ENCODE measurements at regions not wholly inside any gene's neighbourhood (a gene's known extent, or its start where the extent isn't known, plus 50 kb on each side); places are given as distances from the start of the nearest gene placed in this dataset.

GRCh38 chrX:107548775-107549174 is 79.5 kb upstream of the PRPS1 start:
- H3K4me2 ChIP-seq: no peak overlapping the region
- H3K79me2 ChIP-seq (replicated peaks; ENCODE audit: insufficient read depth): no peaks in the 10 kb centered on the region
- no peaks in the 10 kb centered on the region for H3K27me3 ChIP-seq (ENCODE audit: insufficient read depth)
- H3F3A ChIP-seq (replicated peaks; ENCODE audit: low read depth): no peaks in the 10 kb centered on the region
- H3K36me3 Mint-ChIP-seq (ENCODE audit: low read depth): no peaks in the 10 kb centered on the region
- H3K4me1 Mint-ChIP-seq: no peaks in the 10 kb centered on the region
- ATAC-seq (no peak), DNase-seq (ENCODE audit: low spot score) (no peak)
- H2AFZ ChIP-seq: no peak overlapping the region
- H3K4me3 Mint-ChIP-seq: no peak overlapping the region
- peaks cover 5% of the 10 kb centered on the region for H3K27me3 Mint-ChIP-seq (ENCODE audit: insufficient read depth, low read depth, poor library complexity)
- no peak overlapping the region for H3K4me3 ChIP-seq
- no peaks in the 10 kb centered on the region for H3K4me1 ChIP-seq (ENCODE audit: insufficient read depth)
- H3K36me3 ChIP-seq (ENCODE audit: insufficient read depth): no peaks in the 10 kb centered on the region
- H3K27ac Mint-ChIP-seq: no peak overlapping the region
- no peak for TF ChIP-seq REST (IDR thresholded peaks at IDR 0.05; ENCODE audit: unreplicated experiment)
- no peak for TF ChIP-seq ZNF331 (CRISPR knock-in tag; IDR thresholded peaks at IDR 0.05; ENCODE audit: low read depth)
- no peak for TF ChIP-seq POLR2AphosphoS5 (IDR thresholded peaks at IDR 0.05; ENCODE audit: low read depth)
- no peak for TF ChIP-seq JUNB (IDR thresholded peaks at IDR 0.05; ENCODE audit: unreplicated experiment)
- no peak for TF ChIP-seq NANOG (IDR thresholded peaks at IDR 0.05; ENCODE audit: borderline replicate concordance)
- H3K27ac ChIP-seq (ENCODE audit: low read depth): no peak overlapping the region
- H4K20me1 ChIP-seq (replicated peaks; ENCODE audit: insufficient read depth): no peaks in the 10 kb centered on the region
- H3K9me3 Mint-ChIP-seq: no peaks in the 10 kb centered on the region
- no peaks in the 10 kb centered on the region for H3K9me2 ChIP-seq (ENCODE audit: insufficient read depth)

- H3K27me3 Mint-ChIP-seq (ENCODE audit: insufficient read depth, low read depth, poor library complexity): peaks cover 5% of the 10 kb centered on the region
- H3K27ac Mint-ChIP-seq: no peak overlapping the region
- H3K36me3 Mint-ChIP-seq (ENCODE audit: low read depth): no peaks in the 10 kb centered on the region
- no peak overlapping the region for H3K27ac ChIP-seq (ENCODE audit: low read depth)
- no peaks in the 10 kb centered on the region for H3K4me1 Mint-ChIP-seq
- no peak for DNase-seq (ENCODE audit: low spot score)
- H3K4me3 ChIP-seq: no peak overlapping the region
- H3F3A ChIP-seq (replicated peaks; ENCODE audit: low read depth): no peaks in the 10 kb centered on the region
- H3K9me3 Mint-ChIP-seq: no peaks in the 10 kb centered on the region
- H3K4me2 ChIP-seq: no peak overlapping the region
- no peaks in the 10 kb centered on the region for H3K4me1 ChIP-seq (ENCODE audit: insufficient read depth)
- H3K36me3 ChIP-seq (ENCODE audit: insufficient read depth): no peaks in the 10 kb centered on the region
- no peaks in the 10 kb centered on the region for H3K79me2 ChIP-seq (replicated peaks; ENCODE audit: insufficient read depth)
- H3K9me2 ChIP-seq (ENCODE audit: insufficient read depth): no peaks in the 10 kb centered on the region
- ATAC-seq: no peak
- no peak overlapping the region for H2AFZ ChIP-seq
- no peak overlapping the region for H3K4me3 Mint-ChIP-seq
- H3K27me3 ChIP-seq (ENCODE audit: insufficient read depth): no peaks in the 10 kb centered on the region
- no peaks in the 10 kb centered on the region for H4K20me1 ChIP-seq (replicated peaks; ENCODE audit: insufficient read depth)
- TF ChIP-seq ZNF462 (CRISPR knock-in tag; IDR thresholded peaks at IDR 0.05): no peak
- TF ChIP-seq STAT1 (IDR thresholded peaks at IDR 0.05; ENCODE audit: unreplicated experiment): no peak
- TF ChIP-seq POLR2AphosphoS5 (IDR thresholded peaks at IDR 0.05; ENCODE audit: low read depth): no peak
- no peak for TF ChIP-seq REST (IDR thresholded peaks at IDR 0.05; ENCODE audit: unreplicated experiment)
- TF ChIP-seq JUNB (IDR thresholded peaks at IDR 0.05; ENCODE audit: unreplicated experiment): no peak
- TF ChIP-seq ETS1 (IDR thresholded peaks at IDR 0.05): no peak
Observed at GRCh38 chrX:107549504-107549903, 78.8 kb upstream of the PRPS1 start.
